GM19238 (cell line): ENCODE measurements at regions not wholly inside any gene's neighbourhood (a gene's known extent, or its start where the extent isn't known, plus 50 kb on each side); places are given as distances from the start of the nearest gene placed in this dataset.
"Not testable (repeated sequence)": the region's sequence is repeated elsewhere in the genome, so short reads cannot be mapped to it uniquely, and the experiment has no call there.

Experiments
- DNase-seq: peaks from one replicate; pipeline ENCODE4 v3.0.0; 2011; ENCODE audit warnings: low spot score; ENCODE audit not compliant: insufficient read length

- DNase-seq, result no peak
Observed at GRCh38 chr3:106943071-106943470, 434.2 kb upstream of the CCDC54 start.

- DNase-seq, result no peak
Observed at GRCh38 chr3:106945435-106945834, 431.8 kb upstream of the CCDC54 start.

GRCh38 chr3:106946866-106947265 lies 430.4 kb upstream of the CCDC54 start:
- no peak for DNase-seq

DNA sequence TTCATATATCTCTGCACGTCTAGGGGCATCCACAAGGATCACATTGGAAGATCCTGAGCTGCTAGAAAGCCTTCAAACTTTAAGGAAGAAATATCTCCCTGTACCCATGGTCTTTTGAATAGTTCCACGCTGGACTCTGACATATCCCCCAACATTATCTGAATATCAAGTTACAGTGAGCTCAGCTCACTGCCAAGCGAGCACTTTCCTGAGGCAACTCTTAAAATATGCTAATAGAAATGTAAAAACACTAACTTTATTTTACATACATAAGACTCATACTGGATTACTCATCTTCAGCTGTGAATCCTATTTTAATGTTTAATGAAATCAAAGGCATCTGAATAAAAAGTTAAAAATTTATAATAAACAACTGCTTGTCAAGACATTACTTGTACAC lies 420.2 kb upstream of the CCDC54 start:
- no peak for DNase-seq

GRCh38 chr3:106962993-106963392 lies 414.2 kb upstream of the CCDC54 start:
- no peak for DNase-seq

GRCh38 chr3:106963442-106963841 lies 413.8 kb upstream of the CCDC54 start:
- no peak for DNase-seq

GRCh38 chr3:106965307-106965706 lies 411.9 kb upstream of the CCDC54 start:
- DNase-seq, result no peak

- no peak for DNase-seq
Observed at GRCh38 chr3:106969596-106969995, 407.6 kb upstream of the CCDC54 start.

GRCh38 chr3:106981392-106981791 lies 395.8 kb upstream of the CCDC54 start:
- DNase-seq, result no peak

- DNase-seq, result no peak
Observed at GRCh38 chr3:106985721-106986120, 391.5 kb upstream of the CCDC54 start.

- not testable (repeated sequence) for DNase-seq
Observed at GRCh38 chr3:106998841-106999682, 378.2 kb upstream of the CCDC54 start.

- no peak for DNase-seq
Observed at GRCh38 chr3:107001635-107002034, 375.6 kb upstream of the CCDC54 start.

DNA sequence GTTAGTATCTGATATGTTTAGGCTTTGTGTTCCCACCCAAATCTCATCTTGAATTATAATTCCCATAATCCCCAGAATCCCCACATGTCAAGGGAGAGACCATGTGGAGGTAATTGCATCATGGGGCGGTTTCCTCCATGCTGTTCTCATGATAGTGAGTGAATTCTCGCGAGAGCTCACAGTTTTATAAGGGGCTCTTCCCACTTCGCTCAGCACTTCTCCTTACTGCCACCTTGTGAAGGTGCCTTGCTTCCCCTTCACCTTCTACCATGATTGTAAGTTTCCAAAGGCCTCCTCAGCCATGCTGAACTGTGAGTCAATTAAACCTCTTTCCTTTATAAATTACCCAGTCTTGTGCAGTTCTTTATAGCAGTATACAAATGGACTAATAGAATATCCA lies 371.9 kb upstream of the CCDC54 start:
- not testable (repeated sequence) for DNase-seq

DNA sequence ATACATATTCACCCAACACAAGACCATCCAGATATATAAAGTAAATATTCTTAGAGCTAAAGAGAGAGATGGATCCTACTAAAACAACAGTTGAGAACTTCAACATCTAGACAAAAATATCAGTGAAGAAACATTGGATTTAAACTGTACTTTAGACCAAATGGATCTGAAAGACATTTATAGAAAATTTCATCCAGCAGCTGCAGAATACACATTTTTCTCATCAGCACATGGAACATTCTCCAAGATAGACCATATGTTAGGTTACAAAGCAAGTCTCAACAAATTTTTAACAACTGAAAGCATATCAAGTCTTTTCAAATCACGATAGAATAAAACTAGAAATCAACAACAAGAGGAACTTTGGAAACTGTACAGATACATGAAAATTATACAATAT lies 369.0 kb upstream of the CCDC54 start:
- no peak for DNase-seq

DNA sequence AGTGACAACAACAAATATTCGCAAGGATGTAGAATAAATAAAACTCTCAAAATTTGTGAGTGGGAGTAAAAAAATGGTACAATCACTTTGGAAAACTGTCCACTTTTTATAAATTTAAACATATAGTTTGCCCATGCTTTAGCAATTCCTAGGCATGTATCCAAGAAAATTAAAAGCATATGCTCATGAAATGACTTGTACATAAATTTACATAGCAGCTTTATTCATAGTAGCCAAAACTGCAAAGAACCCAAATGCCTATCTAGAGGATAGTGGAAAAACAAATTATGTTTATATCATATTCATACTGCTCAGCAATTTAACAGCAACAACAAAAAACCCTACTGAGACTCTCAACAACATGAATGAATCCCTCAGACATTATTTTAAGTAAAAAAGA lies 363.6 kb upstream of the CCDC54 start:
- DNase-seq, result no peak

GRCh38 chr3:107024551-107025026 lies 352.6 kb upstream of the CCDC54 start:
- no peak for DNase-seq

- no peak for DNase-seq
Observed at GRCh38 chr3:107025961-107026360, 351.3 kb upstream of the CCDC54 start.

DNA sequence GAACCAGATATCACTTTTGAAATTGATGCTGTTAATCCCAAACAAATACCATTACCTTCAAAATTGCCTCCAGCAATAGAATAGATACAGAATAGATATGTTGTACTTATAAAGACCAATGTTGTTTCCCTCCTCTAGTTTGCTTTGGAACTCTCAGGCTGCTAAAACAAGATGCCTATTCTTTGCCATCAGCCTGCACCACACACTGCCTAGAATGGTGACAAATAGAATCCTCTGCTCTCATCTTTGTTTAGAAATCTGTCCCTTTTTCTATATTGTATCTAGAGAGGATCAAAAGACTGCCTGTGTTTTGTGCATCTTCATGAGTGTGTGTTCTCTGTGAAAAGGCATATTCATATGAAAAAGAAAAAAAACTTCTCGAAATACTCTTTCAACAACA lies 349.2 kb upstream of the CCDC54 start:
- DNase-seq, result no peak

DNA sequence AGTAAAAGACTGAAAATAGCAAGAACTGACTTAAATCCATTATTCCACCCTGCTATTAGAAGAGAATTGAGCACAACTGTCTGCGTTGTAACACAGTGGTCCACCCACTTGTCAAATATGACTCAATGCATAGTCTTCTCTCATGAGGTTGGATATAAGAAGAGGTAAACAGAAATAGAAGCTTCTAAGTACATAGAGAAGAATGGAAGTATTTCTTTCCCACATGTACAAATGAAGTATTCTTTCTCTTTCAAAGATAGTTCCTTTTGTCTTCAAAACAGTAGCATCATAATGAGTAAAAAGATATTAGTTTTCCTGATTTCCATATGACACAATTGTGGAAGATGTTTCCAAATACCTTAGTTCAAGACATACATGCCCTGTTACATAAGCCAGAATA lies 348.6 kb upstream of the CCDC54 start:
- DNase-seq, result no peak

DNA sequence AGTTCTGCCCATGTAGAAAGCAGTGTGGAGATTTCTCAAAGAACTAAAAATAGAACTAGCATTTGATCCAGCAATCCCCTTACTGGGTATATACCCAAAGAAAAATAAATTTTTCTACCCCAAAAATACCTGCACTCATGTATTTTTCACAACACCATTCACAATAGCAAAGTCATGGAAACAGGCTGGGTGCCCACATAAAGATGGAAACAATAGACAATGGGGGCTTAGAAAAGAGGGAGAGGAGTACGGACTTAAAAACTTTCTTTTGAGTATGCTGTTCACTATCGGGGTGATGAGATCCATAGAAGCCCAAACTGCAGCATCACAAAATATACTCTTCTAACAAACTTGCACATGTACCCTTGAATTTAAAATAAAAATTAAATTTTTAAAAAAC lies 345.1 kb upstream of the CCDC54 start:
- DNase-seq, result no peak

DNA sequence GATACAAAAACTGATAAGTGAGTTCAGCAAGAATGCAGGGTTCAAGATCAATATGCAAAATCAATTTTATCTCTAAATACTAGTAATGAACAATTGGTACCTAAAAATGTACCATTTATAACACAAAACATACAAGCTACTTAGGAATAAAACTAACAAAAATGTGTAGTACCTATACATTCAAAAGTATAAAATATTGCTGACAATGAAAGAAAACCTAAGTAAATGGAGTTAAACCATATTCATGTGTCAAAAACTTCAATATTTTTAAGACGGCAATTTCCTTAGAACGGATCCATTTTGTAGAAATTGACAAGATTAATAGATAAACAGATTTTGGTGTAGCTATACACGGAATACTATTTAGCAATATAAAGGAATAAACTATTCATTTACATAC lies 343.1 kb upstream of the CCDC54 start:
- DNase-seq, result no peak

GRCh38 chr3:107035176-107035575 lies 342.1 kb upstream of the CCDC54 start:
- DNase-seq, result no peak

GRCh38 chr3:107044677-107045076 lies 332.6 kb upstream of the CCDC54 start:
- no peak for DNase-seq
